H1 (cell line): ENCODE measurements at regions not wholly inside any gene's neighbourhood (a gene's known extent, or its start where the extent isn't known, plus 50 kb on each side); places are given as distances from the start of the nearest gene placed in this dataset.

ENCODE experiments used
- CTCF ChIA-PET: fragments of 300-600 bp; sonication (Branson Sonifier 250); formaldehyde crosslinking; loops from one replicate; lab custom pipeline; 2021; ENCODE audit not compliant: partially characterized antibody; lab: Charles Lee
- POLR2A ChIA-PET: fragments of 300-600 bp; sonication (Branson Sonifier 250); formaldehyde crosslinking; loops from one replicate; lab custom pipeline; 2021; ENCODE audit warnings: inconsistent platforms; ENCODE audit not compliant: partially characterized antibody; lab: Charles Lee
- DNase-seq, 2 experiments: peaks; one replicate each; pipeline versions ENCODE4 v3.0.0 to v3.0.0-alpha.2; 2010 to 2022; ENCODE audit warnings: low spot score in 2 of 2, low read depth in 1 of 2, mixed read lengths in 1 of 2
- FAIRE-seq: peaks from 2 replicates; lab custom pipeline; 2011; peaks lifted over from hg19 to GRCh38; lab: Jason Lieb, UNC
- H2AFZ ChIP-seq: 2 replicates; pipeline ENCODE4 v1.8.1; 2012; ENCODE audit warnings: low read length, inconsistent platforms
- H2AK5ac ChIP-seq: 2 replicates; pipeline ENCODE4 v1.6.1; 2013; ENCODE audit warnings: low read depth, low read length
- H2BK120ac ChIP-seq: replicated peaks from 2 replicates; pipeline ENCODE3; 2013; ENCODE audit warnings: low read depth, low read length, inconsistent platforms
- H2BK12ac ChIP-seq: 2 replicates; pipeline ENCODE4 v1.6.1; 2013; ENCODE audit warnings: low read depth, low read length
- H2BK15ac ChIP-seq: 2 replicates; pipeline ENCODE4 v1.6.1; 2013; ENCODE audit warnings: low read length
- H2BK20ac ChIP-seq: 2 replicates; pipeline ENCODE4 v1.6.1; 2013; ENCODE audit warnings: low read length
- H2BK5ac ChIP-seq: 2 replicates; pipeline ENCODE4 v1.6.1; 2013; ENCODE audit warnings: low read depth, low read length
- H3K14ac ChIP-seq: 2 replicates; pipeline ENCODE4 v1.6.1; 2013; ENCODE audit warnings: inconsistent platforms; ENCODE audit not compliant: insufficient read length
- H3K18ac ChIP-seq: 2 replicates; pipeline ENCODE4 v1.6.1; 2013; ENCODE audit warnings: low read length; ENCODE audit errors: extremely low read depth
- H3K23ac ChIP-seq: 2 replicates; pipeline ENCODE4 v1.6.1; 2013; ENCODE audit warnings: inconsistent platforms; ENCODE audit not compliant: insufficient read length
- H3K23me2 ChIP-seq: 2 replicates; pipeline ENCODE4 v1.6.1; 2013; ENCODE audit warnings: low read depth, low read length
- H3K27ac ChIP-seq: 2 replicates; pipeline ENCODE4 v1.6.1; 2011; ENCODE audit warnings: low read depth, low read length, inconsistent platforms
- H3K27me3 ChIP-seq, 4 experiments: replicated peaks in 1 of 4; 1 replicate in 1 of 4; 2 replicates in 3 of 4; pipeline versions ENCODE4 v1.6.1 to v1.8.1; 2011 to 2013; ENCODE audit warnings: low read length in 3 of 4, mild to moderate bottlenecking in 3 of 4, inconsistent platforms in 2 of 4, mixed read lengths in 2 of 4, moderate library complexity in 1 of 4; ENCODE audit not compliant: control insufficient read depth in 3 of 4, insufficient read depth in 3 of 4; ENCODE audit errors: extremely low read depth in 1 of 4
- H3K36me3 ChIP-seq, 4 experiments: 2 replicates each; pipeline versions ENCODE4 v1.6.1 to v1.8.1; 2011 to 2013; ENCODE audit warnings: mild to moderate bottlenecking in 4 of 4, low read length in 3 of 4, moderate library complexity in 2 of 4, control low read depth in 1 of 4, inconsistent platforms in 1 of 4; ENCODE audit not compliant: insufficient read depth in 4 of 4, control insufficient read depth in 2 of 4
- H3K4ac ChIP-seq: replicated peaks from 2 replicates; pipeline ENCODE3; 2013; ENCODE audit warnings: low read length, low read depth, mixed read lengths, inconsistent platforms; ENCODE audit not compliant: insufficient read length
- H3K4me1 ChIP-seq, 4 experiments: replicated peaks in 1 of 4; 1 replicate in 1 of 4; 2 replicates in 3 of 4; pipeline versions ENCODE4 v1.6.1 to v1.8.1; 2011 to 2013; ENCODE audit warnings: low read length in 3 of 4, inconsistent platforms in 2 of 4, mixed read lengths in 1 of 4; ENCODE audit not compliant: insufficient read depth in 4 of 4, control insufficient read depth in 3 of 4
- H3K4me2 ChIP-seq, 2 experiments: 2 replicates each; pipeline versions ENCODE4 v1.6.1 to v1.8.1; 2011 to 2013; ENCODE audit warnings: low read depth in 2 of 2, low read length in 2 of 2, control low read depth in 1 of 2, inconsistent platforms in 1 of 2, mild to moderate bottlenecking in 1 of 2; ENCODE audit not compliant: insufficient read depth in 1 of 2
- H3K4me3 ChIP-seq, 4 experiments: fragments of 200-600, 300-600 bp in 1 of 4; sonication (generic), shearing (Covaris generic), sonication (Bioruptor Twin) in 1 of 4; 2 replicates each; pipeline versions ENCODE4 v1.5.1 to v1.8.1; 2011 to 2016; ENCODE audit warnings: low read length in 4 of 4, low read depth in 3 of 4, control low read depth in 2 of 4, inconsistent platforms in 2 of 4, mild to moderate bottlenecking in 2 of 4, mixed read lengths in 1 of 4, moderate library complexity in 1 of 4; ENCODE audit not compliant: insufficient read depth in 2 of 4; ENCODE audit errors: extremely low read depth in 1 of 4
- H3K56ac ChIP-seq: replicated peaks from 2 replicates; pipeline ENCODE3; 2013; ENCODE audit warnings: low read depth, mild to moderate bottlenecking, mixed read lengths, low read length, inconsistent platforms; ENCODE audit not compliant: insufficient read length
- H3K79me1 ChIP-seq: 2 replicates; pipeline ENCODE4 v1.6.1; 2013; ENCODE audit warnings: low read depth, low read length, control low read depth
- H3K79me2 ChIP-seq, 2 experiments: 2 replicates each; pipeline versions ENCODE4 v1.6.1 to v1.8.1; 2012 to 2013; ENCODE audit warnings: low read length in 2 of 2, mild to moderate bottlenecking in 2 of 2, inconsistent platforms in 1 of 2; ENCODE audit not compliant: insufficient read depth in 2 of 2, control insufficient read depth in 1 of 2
- H3K9ac ChIP-seq, 4 experiments: replicated peaks in 1 of 4; 1 replicate in 1 of 4; 2 replicates in 3 of 4; pipeline versions ENCODE4 v1.6.1 to v1.8.1; 2011 to 2013; ENCODE audit warnings: low read depth in 3 of 4, low read length in 3 of 4, control low read depth in 2 of 4, mild to moderate bottlenecking in 2 of 4, moderate library complexity in 2 of 4, inconsistent platforms in 1 of 4; ENCODE audit errors: extremely low read depth in 1 of 4
- H3K9me3 ChIP-seq, 2 experiments: 2 replicates each; pipeline versions ENCODE4 v1.6.1 to v1.8.1; 2012 to 2013; ENCODE audit warnings: mild to moderate bottlenecking in 2 of 2, moderate library complexity in 2 of 2, control low read depth in 1 of 2, inconsistent platforms in 1 of 2, low read depth in 1 of 2, low read length in 1 of 2, mixed read lengths in 1 of 2; ENCODE audit not compliant: insufficient read depth in 2 of 2
- H4K20me1 ChIP-seq, 2 experiments: replicated peaks in 1 of 2; 2 replicates each; pipeline versions ENCODE3 to v1.8.1; 2011 to 2013; ENCODE audit warnings: inconsistent platforms in 2 of 2, low read length in 2 of 2, mild to moderate bottlenecking in 1 of 2; ENCODE audit not compliant: insufficient read depth in 2 of 2, control insufficient read depth in 1 of 2
- H4K5ac ChIP-seq: 2 replicates; pipeline ENCODE4 v1.6.1; 2013; ENCODE audit warnings: low read length, low read depth, mixed read lengths, inconsistent platforms; ENCODE audit not compliant: insufficient read length
- H4K8ac ChIP-seq: 2 replicates; pipeline ENCODE4 v1.8.0; 2013; ENCODE audit warnings: mild to moderate bottlenecking, moderate library complexity, low read length, inconsistent platforms; ENCODE audit not compliant: insufficient read depth; ENCODE audit errors: extremely low read depth
- H4K91ac ChIP-seq: replicated peaks from 2 replicates; pipeline ENCODE3; 2013; ENCODE audit warnings: low read length, mixed read lengths, inconsistent platforms; ENCODE audit not compliant: insufficient read length
- ATF2 ChIP-seq: IDR thresholded peaks from 2 replicates; pipeline ENCODE4 v1.6.1; 2012; ENCODE audit warnings: low read length, inconsistent platforms
- CBX5 ChIP-seq: fragments of 300-800, 300-1000 bp; sonication (generic); IDR thresholded peaks from 2 replicates; pipeline ENCODE4 v1.7.1; 2016; ENCODE audit warnings: antibody characterized with exemption, low read length, low read depth
- EP300 ChIP-seq, 2 experiments: IDR thresholded peaks; 1 replicate in 1 of 2; 2 replicates in 1 of 2; pipeline ENCODE4 v1.6.1; 2011 to 2012; ENCODE audit warnings: low read depth in 2 of 2, low read length in 2 of 2, mild to moderate bottlenecking in 2 of 2, borderline replicate concordance in 1 of 2, inconsistent platforms in 1 of 2, moderate library complexity in 1 of 2
- HDAC6 ChIP-seq: IDR thresholded peaks from one replicate; pipeline ENCODE4 v1.7.1; 2012; ENCODE audit warnings: low read depth, mild to moderate bottlenecking, inconsistent platforms, low read length, moderate library complexity
- KDM1A ChIP-seq: fragments of 200-600, 300-600 bp; sonication (generic); IDR thresholded peaks from 2 replicates; pipeline ENCODE4 v1.7.1; 2016; ENCODE audit warnings: mild to moderate bottlenecking, low read length, borderline replicate concordance
- MAFK ChIP-seq: IDR thresholded peaks from 2 replicates; pipeline ENCODE4 v1.6.1; 2012; ENCODE audit warnings: low read depth, mild to moderate bottlenecking, improper control_type of control experiment, low read length
- NRF1 ChIP-seq: IDR thresholded peaks from 2 replicates; pipeline ENCODE4 v1.6.1; 2011; ENCODE audit warnings: mild to moderate bottlenecking, low read depth, low read length, improper control_type of control experiment
- POLR2A ChIP-seq, 2 experiments: IDR thresholded peaks; 1 replicate in 1 of 2; 2 replicates in 1 of 2; pipeline ENCODE4 v1.6.1; 2011; ENCODE audit warnings: low read depth in 2 of 2, low read length in 2 of 2, mild to moderate bottlenecking in 2 of 2; ENCODE audit errors: control extremely low read depth in 1 of 2
- RNF2 ChIP-seq: fragments of 200-900, 300-1000 bp; sonication (generic); IDR thresholded peaks from 2 replicates; pipeline ENCODE4 v1.7.1; 2016; ENCODE audit warnings: borderline replicate concordance, low read depth, mild to moderate bottlenecking, antibody characterized with exemption, low read length; ENCODE audit not compliant: poor library complexity, severe bottlenecking; ENCODE audit errors: missing control alignments
- SAP30 ChIP-seq: fragments of 300-600 bp; sonication (generic); IDR thresholded peaks from 2 replicates; pipeline ENCODE4 v1.7.1; 2012; ENCODE audit warnings: low read length, moderate library complexity, mild to moderate bottlenecking, inconsistent platforms; ENCODE audit not compliant: insufficient read depth, insufficient replicate concordance
- SIX5 ChIP-seq: IDR thresholded peaks from 2 replicates; pipeline ENCODE4 v1.6.1; 2011; ENCODE audit warnings: mild to moderate bottlenecking, low read depth, low read length
- SP4 ChIP-seq: IDR thresholded peaks from 2 replicates; pipeline ENCODE4 v1.6.1; 2012; ENCODE audit warnings: low read length, inconsistent platforms
- SRF ChIP-seq: IDR thresholded peaks from 2 replicates; pipeline ENCODE4 v1.6.1; 2011; ENCODE audit warnings: mild to moderate bottlenecking, low read depth, low read length, moderate library complexity
- YY1 ChIP-seq: IDR thresholded peaks from 2 replicates; pipeline ENCODE4 v1.6.1; 2011; ENCODE audit warnings: low read depth, mild to moderate bottlenecking, low read length

DNA sequence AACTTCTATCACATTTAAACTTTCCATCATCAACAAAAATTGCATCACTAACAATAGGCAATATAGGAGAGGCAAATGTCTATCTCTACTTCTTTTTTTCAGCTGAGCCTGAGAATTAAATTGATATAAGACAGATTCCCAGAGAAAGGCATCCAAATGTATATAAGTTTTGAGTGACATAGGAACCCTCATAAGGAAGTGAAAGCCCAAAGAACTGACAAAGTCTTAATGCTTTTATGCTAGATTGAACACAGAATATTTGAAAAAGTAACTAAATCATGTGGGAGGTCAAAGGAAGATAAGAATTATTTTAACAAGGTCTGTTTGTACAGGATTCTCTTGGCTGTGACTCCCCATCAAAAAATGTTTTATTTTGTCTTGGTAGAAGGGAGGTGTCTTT, 714.9 kb downstream of the GRXCR1 start:
- TF ChIP-seq SIX5 (no peak), RNF2 (no peak), KDM1A (no peak), SAP30 (no peak), CBX5 (no peak), SRF (no peak), ATF2 (no peak), EP300 (IDR thresholded peaks at IDR 0.05; ENCODE audit: borderline replicate concordance in 1 of 2, low read depth in 2 of 2, low read length in 2 of 2) (no peak), HDAC6 (no peak), POLR2A (IDR thresholded peaks at IDR 0.05; ENCODE audit: control extremely low read depth in 1 of 2, low read depth in 2 of 2, low read length in 2 of 2) (no peak), SP4 (no peak), MAFK (no peak), NRF1 (no peak), YY1 (no peak)
- TF ChIP-seq, all 59 proteins: peak for 0
- ChIA-PET POLR2A (no interaction called here), CTCF (no interaction called here)
- Histone ChIP-seq H3K4me2 (no peak overlapping the region), H3K27ac (no peak overlapping the region), H2BK5ac (no peak overlapping the region), H2BK15ac (no peak overlapping the region), H3K23ac (no peak overlapping the region), H3K4me1 (no peaks in the 10 kb centered on the region), H4K91ac (no peak overlapping the region), H3K79me1 (no peaks in the 10 kb centered on the region), H3K36me3 (no peaks in the 10 kb centered on the region), H2BK12ac (no peak overlapping the region), H3K79me2 (no peaks in the 10 kb centered on the region), H3K4me3 (no peak overlapping the region), H3K56ac (no peak overlapping the region), H2AFZ (no peak overlapping the region), H3K23me2 (no peaks in the 10 kb centered on the region), H3K18ac (no peak overlapping the region), H4K20me1 (no peaks in the 10 kb centered on the region), H2AK5ac (no peak overlapping the region), H4K8ac (no peak overlapping the region), H3K4ac (peak overlapping the region; percentile 51), H3K9me3 (no peaks in the 10 kb centered on the region), H2BK120ac (no peak overlapping the region), H2BK20ac (no peak overlapping the region), H3K9ac (no peak overlapping the region), H3K14ac (no peak overlapping the region), H4K5ac (no peak overlapping the region), H3K27me3 (no peaks in the 10 kb centered on the region)
- DNase-seq = no peak
- no peak for FAIRE-seq
